Stimulated activated CD4-positive, alpha-beta T cell treated with anti-CD3 and anti-CD28 coated beads, Interleukin-2, amount 100 ng/mL, for 4 hours (primary cell): ENCODE measurements at regions not wholly inside any gene's neighbourhood (a gene's known extent, or its start where the extent isn't known, plus 50 kb on each side); places are given as distances from the start of the nearest gene placed in this dataset.
"Not testable (repeated sequence)": the region's sequence is repeated elsewhere in the genome, so short reads cannot be mapped to it uniquely, and the experiment has no call there.

Experiments
- DNase-seq: peaks from one replicate; pipeline ENCODE4 v3.0.0-alpha.2; 2020; ENCODE audit warnings: low read depth

DNA sequence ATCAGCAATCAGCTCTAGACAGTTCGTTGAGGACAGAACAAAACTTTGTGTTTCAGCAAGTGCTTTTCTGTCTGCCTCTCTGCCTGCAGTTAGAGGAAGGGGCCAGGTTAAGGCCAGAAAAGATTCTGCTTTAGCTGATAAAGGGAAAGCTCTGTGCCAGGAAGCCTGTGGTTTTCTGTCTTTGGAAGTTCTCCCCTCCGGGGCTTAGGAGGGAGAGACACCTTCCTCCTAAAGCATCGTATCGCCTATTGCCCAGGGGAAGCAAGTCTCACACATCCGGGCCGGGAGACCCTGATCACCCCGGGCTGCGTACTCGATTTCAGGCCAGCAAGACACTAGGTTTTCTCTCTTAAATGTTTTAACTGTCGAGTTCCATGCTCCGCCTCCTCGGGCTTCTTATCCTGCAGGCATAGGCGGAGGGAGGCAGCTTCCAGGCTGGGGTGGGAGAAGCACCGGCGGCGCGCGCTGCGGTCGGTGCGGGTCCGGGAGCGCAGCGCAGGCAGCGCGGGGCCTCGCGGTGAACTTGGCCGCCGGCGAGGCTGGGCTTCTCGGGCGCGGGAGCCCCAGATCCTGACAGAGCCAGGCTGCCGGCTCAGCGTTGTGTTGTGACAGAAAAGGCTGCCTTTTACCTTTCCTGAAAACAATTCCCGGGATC is 245.4 kb downstream of the BCL2L11 start:
- not testable (repeated sequence) for DNase-seq

- DNase-seq = not testable (repeated sequence)
Observed at GRCh38 chr2:111366641-111367029, 245.9 kb downstream of the BCL2L11 start.

DNA sequence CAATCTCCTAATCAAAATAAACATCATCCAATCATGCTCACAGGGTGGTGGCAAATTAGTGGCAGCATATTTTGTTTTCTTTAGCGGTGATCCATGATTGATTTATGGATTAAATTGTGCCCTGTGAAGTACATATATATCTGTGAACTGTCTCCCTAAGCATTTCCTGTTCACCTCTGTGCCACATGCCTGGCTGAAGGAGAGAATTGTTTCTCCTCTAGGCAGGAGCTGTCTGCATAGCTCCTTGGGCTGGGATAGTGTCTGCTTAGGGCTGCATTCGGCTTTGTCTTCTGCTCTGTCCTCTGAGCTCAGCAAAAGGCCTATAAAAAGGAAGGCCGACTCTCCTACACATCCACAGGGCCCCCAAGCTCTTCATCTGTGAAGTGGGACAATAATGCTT is 246.4 kb downstream of the BCL2L11 start:
- not testable (repeated sequence) for DNase-seq

- not testable (repeated sequence) for DNase-seq
Observed at GRCh38 chr2:111367871-111368270, 247.2 kb downstream of the BCL2L11 start.

- not testable (repeated sequence) for DNase-seq
Observed at GRCh38 chr2:111368288-111368687, 247.6 kb downstream of the BCL2L11 start.

- DNase-seq = not testable (repeated sequence)
Observed at GRCh38 chr2:111373060-111373459, 252.3 kb downstream of the BCL2L11 start.

DNA sequence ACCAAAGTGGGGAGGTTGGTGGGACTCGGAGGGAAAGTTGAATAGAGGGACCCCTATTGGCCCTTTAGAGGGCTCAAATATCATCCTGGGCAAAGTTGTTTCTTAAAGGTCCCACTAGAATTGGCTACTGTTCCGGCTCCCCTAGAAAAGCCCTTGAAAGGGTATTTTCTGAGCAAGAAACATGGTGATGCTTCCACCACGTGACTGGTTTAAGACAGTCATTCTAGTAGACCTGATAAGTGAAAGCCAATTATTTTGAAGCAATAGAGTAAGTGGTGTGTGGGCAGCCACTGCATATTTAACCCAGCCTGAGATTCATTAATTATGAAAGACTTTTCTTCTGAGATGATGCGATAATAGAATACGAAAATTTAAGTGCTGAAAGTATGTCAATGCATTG is 253.3 kb downstream of the BCL2L11 start:
- not testable (repeated sequence) for DNase-seq

GRCh38 chr2:111374734-111375133 is 254.0 kb downstream of the BCL2L11 start:
- DNase-seq = not testable (repeated sequence)

DNA sequence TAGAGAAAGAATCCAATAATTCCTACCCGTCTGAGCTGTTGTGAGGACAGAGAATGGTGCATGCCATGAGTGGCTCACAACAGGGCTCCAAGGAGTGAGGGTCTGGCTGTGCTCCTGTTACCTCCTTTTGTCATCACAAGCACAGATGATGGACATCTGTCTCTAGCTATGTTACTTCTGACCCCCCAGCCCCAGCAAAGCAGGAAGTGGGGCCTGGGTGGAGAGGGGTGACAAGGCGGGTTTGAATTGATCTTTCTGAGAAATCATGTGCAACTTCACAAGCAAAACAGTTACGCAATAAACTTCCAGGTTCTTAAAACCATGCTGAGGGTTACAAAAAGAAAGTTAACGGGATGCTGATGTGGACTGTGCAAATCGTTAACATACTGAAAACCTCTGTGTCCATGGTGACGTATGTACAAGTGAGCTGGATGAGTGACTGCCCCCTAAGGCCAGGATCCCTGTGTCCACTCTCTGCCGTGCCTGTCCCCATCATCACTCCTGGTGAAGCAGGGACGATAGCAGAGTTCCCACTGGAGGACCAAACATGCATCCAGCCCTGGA is 254.7 kb downstream of the BCL2L11 start:
- not testable (repeated sequence) for DNase-seq

DNA sequence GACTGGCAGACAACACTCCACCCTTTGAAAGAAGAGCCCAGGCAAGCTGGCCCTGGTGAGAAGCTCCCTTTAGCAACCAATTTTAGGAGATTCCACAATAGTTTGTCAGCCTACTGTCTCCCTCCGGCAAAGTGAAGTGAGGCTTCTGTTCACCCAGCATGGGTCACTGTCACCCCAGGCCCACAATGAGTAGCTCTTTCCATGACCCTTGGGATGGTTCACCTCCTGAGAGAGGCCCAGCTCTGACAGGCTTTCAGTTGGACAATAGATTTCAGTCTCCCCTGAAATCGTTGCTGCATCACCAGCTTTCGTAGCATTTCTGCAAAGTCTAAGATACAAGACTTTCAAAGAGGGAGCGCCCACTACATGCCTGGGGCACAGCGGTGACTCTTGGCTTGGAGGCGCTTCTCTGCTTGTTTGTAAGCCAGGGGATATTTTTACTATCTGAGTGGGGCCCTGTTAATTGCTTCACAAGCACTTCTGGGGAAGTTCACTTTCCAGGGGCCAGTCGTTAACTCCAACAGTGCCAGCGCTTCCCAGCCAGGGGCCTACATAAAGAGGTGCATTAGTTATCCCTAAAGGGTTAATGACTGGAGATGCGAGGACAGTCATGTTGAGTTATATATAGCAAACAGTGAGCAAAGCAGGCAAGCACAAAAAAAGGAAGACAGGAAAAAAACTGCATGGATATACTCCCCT is 255.7 kb downstream of the BCL2L11 start:
- not testable (repeated sequence) for DNase-seq

DNA sequence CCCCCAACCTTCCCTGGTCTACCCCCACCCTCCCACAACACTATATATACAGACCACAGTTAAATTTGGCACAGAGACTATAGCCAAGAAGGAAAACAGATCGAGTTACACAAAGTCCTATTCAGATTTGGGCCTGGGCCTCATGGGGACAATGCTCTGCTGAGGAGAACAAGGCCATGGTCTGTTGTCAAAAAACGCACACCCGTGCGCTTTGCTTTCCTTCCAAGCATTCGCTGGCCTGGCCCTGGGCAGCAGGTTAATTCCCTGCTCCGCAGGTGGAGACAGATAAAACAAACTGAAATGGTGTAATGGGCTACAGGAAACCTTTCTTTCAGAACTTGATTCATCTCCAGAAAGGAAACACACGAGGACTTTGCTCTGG is 256.2 kb downstream of the BCL2L11 start:
- not testable (repeated sequence) for DNase-seq

- not testable (repeated sequence) for DNase-seq
Observed at GRCh38 chr2:111377386-111377959, 256.8 kb downstream of the BCL2L11 start.

GRCh38 chr2:111378348-111378747 is 257.6 kb downstream of the BCL2L11 start:
- DNase-seq = not testable (repeated sequence)

GRCh38 chr2:111380733-111381439 is 260.2 kb downstream of the BCL2L11 start:
- DNase-seq = peak; percentile 44

DNA sequence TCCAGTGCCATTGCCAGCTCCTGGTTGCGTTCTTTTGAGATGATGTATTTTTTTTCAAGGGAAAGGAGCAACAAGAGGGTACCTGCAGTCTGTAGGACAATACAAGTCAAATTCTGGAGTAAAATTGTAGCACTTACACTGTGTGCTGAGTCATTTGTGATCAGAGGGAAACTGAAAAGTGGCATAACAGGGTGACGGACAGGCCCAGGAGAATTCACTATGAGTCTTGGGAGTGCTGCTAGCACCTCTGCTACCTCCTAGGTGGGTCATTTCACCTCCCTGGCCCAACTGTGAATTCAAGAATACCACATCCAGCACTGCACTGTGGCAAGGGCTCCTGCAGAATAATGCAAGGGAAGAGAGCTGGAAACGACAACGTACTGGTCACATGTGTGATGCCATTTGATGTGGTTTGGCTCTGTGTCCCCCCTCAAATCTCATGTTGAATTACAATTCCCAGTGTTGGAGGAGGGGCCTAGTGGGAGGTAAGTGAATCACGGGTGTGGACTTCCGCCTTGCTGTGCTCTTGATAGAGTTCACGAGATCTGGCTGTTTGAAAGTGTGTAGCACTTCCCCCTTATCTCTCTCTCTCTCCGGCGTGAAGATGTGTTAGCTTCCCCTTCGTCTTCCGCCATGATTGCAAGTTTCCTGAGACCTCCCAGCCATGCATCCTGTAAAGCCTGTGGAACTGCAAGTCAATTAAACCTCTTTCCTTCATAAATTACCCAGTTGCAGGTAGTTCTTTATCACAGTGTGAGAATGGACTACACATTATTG is 261.0 kb downstream of the BCL2L11 start:
- DNase-seq = not testable (repeated sequence)

GRCh38 chr2:111382507-111382906 is 261.8 kb downstream of the BCL2L11 start:
- not testable (repeated sequence) for DNase-seq

DNA sequence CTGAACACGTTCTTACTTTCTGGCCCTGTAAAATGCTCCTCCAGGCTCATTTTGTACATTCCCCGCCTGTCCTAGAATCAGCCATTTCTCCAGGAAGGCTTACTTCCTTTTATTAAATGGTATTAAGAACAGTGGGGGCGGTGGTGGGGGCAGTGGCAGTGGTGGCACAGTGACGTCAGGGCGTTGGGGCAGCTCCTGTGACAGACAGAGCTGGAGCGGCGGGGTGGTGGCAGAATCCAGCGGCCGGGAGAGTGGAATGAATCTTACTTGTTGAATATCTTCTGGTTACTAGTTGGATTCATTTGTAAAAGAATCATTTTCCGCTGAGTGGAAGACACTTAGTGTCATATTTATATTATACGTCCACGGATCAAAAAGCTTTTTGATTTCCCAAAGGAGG is 262.6 kb downstream of the BCL2L11 start:
- DNase-seq = not testable (repeated sequence)

- not testable (repeated sequence) for DNase-seq
Observed at GRCh38 chr2:111385226-111385957, 264.7 kb downstream of the BCL2L11 start.

- DNase-seq = not testable (repeated sequence)
Observed at GRCh38 chr2:111390605-111391004, 269.9 kb downstream of the BCL2L11 start.

DNA sequence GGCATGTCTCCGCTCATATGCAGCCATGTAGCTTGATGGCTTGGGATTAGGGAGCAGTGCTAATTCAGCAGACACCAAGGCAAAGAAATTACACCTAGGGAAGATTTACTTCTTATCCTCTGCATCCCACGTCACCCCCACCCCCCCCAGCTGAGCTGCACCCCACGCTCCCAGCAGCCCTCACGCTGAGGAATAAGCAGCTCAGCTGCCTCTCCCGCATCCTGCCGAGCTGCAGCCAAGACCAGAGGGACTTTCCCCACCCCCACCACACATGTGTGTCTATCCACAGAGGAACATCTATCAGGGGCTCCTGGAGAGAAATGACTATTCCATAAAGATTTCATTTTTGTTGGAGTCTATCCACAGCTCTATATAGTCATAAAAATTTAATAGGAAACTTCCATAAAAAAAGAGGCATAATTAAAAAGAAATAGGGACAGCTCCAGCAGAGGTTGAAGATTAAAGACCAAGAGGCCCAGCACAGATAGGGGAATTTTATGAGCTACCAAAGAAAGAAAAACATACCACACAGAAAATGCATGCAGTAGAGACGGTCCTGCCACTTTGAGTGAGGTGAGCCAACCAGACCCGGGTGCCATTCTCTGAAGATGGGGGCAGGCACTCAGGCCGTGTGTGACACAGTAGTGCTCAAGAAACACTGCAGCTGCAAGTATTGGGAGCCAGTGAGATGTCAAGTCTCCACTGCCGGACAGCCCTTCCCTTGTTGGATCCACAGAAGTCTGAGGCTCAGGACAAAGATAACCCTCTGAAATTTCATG is 274.8 kb downstream of the BCL2L11 start:
- DNase-seq = peak; percentile 46
